ENCODE measurements at regions not wholly inside any gene's neighbourhood (a gene's known extent, or its start where the extent isn't known, plus 50 kb on each side); places are given as distances from the start of the nearest gene placed in this dataset.

DNA sequence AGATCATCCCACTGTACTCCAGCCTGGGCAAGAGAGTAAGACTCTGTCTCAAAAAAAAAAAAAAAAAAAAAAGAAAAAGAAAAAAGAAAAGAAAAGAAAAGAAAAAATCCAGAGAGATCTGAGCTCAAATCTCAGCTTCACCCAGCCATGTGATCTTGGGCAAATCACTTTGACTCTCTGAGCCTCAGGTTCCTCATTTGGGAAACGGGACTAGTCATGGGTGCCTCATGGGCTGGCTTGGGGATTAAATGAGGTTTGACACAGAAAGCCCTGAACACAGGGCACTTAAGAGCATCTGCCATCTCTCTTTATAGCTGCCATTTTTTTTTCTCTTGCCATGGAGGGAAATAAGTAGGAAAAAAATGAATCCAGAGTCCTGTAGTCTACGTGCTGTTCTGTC, 86.2 kb upstream of the MYL2 start:
- no peak for DNase-seq

DNA sequence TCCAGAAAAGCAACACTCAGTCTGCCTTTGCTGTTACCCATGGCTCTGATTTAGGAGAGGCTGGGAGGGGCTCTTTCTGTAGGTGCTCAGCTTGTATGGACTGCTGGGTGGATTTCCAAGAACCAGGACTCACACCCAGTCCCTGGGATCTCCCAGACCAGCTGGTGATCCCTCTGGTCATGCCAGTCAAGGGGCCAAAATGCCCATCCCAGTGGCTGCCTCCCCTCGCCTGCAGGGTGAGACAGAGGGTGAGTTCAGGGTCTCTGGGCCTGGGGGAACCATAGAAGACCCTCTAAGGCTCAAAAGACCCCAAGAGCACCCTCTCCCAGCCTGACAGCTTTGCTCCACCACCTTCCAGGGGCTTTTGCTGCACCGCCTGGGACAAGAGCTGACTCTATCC, 78.6 kb upstream of the MYL2 start:
- DNase-seq, result no peak

DNA sequence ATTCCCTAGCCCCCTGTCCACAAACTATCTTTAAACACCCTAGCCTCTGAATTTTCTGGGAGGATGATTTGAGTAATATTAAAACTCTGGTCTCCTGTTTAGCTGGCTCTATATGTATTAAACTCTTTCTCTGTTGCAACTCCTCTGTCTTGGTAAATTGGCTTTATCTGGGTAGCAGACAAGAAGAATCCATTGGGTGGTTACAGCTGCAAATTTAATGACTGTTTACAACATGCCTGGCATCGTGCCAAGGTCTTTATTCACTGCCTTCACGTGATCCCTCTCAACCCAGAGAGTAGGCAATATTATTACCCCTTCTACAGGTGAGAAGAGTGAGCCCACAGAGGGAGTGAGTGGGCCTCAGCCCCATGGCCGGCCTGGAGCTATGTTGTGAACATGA, 77.8 kb upstream of the MYL2 start:
- DNase-seq, result peak; percentile 29

DNA sequence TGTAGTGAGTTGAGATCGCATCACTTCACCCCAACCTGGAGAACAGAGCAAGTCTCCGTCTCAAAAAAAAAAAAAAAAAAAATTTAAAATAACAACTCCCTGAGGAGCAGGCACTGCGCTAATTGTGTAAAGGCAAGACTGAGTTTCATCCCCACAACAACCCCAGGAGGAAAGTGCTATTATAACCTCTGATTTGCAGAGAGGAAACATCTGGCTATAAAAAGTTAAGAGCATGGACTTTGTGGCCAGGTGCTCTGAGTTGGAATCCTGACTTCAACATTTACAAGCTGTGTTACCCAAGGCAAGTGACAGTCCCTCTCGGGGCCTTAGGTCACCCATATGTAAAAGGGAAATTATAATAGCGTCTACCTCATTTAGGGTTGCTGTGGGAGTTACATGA, 76.0 kb upstream of the MYL2 start:
- no peak for DNase-seq

DNA sequence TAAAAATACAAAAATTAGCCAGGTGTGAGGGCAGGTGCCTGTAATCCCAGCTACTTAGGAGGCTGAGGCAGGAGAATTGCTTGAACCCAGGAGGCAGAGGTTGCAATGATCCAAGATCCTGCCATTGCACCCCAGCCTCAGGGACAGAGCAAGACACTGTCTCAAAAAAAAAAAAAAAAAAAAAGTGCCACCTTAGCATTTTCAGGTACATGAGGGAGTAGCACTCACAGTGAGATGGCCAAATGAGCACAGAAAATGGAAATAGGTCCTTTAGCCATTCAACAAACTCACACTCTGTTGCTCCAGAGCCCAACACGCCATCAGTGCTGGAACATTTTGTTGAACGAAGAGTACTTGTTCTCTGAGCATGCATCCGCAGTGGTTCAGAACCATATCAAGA, 75.2 kb upstream of the MYL2 start:
- DNase-seq, result no peak

DNA sequence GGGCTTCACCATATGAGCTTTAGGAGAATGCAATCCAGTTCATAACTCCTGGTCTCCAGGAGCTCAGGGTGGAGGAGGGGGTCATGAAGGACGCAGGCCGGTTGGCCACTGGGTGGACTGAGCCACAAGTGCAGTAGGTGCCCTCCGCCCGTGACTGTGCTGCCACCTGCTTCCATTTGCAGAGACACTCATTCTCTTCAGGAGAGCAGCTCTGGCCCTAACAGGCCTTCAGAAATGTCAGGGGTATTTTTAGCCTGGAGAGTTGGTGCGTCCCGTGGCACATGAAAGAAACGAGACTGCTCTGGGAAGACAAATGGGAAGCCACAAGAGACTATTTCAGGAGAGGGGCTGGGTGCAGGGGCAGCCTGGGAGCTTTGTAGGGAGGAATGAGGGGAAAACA, 74.6 kb upstream of the MYL2 start:
- no peak for DNase-seq

DNA sequence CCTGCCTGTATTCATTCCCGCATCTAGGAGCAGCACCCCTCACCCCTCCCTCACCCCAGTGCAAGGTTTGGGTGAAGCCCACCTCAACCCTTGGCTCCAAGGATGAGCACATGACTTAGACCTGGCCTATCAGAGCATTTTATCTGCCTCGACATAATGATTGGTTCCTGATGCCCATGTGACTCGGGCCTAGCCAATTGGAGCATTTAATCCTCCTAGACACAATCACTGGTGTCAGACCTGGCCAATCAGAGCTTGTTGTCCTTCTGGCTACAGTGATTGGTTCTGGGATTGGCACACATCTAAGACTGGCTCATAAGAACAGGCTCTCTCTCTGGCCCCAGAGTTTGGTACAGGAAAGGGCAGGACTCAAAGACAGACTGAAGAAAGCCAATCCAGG, 73.1 kb upstream of the MYL2 start:
- DNase-seq, result no peak

DNA sequence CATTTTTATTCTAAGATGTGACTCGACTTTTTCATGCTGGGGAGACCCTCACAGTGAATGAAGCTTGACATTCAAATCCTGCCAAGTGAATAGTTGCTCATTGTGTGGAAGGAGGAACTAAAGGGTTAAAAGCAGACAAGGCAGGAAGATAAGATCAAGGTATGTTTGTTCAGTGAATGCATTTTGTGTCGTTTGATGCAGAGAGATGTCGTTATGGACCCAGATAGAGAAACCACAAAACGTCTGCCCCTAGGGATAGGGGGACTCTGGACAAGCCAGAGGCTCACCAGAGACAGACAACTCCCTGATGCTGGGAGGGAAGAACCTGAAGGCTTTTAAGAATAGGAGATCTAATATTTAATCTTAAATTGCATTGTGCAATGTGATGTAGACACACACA, 72.5 kb upstream of the MYL2 start:
- peak; percentile 25 for DNase-seq

DNA sequence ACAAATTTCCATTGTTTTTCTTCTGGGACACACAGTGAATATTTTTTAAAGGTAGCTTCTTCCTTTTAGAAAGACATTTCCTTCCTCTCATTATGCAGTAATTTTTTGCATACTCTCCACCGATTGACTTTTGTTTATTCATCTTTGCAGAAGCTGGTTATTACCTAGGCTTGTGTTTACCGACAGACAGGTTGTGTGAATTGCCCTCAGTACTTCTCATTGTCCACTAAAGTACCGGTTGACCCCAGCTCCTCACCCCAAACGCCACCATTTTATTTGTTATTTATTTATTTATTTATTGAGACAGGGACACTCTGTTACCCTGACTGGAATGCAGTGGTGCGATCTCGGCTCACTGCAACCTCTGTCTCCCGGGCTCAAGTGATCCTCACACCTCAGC, 63.4 kb upstream of the MYL2 start:
- DNase-seq, result no peak

DNA sequence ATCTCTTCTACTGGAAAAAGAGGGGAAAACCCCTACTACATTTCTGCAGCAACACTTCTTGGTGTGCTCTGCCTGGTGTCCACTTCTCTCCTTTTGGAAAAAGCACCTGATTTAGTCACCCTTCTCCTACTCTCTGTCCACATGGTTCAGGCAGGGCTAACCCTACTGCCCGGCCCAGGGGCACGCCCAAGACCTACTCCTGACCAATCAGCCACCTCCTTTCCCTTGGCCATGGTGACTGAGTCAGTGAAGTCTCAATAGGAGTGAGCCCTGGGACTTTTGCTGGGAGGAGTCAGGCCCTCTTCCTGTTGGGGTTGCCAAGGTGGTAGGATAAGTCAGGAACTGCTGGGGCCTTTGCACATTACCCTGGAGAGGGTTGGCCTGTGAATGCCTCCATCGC, 52.5 kb upstream of the MYL2 start:
- DNase-seq, result no peak

DNA sequence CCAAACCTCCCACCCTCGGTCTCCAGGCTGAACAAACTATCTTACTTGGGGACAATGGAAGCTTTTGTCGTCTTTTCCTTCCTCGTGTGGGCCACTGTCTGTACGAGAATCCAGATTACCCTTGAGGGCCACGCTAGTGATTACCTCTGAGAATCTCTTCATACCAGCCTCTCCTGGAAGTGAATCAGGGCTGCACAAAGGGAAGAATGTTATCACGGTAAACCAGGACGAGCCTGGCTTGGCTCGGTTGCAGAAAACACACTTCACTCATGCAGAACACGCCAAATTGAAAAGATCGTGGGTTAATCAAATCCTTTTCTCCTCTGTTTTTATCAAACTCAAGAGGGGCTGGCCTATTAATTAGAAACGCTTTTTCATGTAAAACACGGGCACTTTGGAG, 51.6 kb upstream of the MYL2 start:
- no peak for DNase-seq

DNA sequence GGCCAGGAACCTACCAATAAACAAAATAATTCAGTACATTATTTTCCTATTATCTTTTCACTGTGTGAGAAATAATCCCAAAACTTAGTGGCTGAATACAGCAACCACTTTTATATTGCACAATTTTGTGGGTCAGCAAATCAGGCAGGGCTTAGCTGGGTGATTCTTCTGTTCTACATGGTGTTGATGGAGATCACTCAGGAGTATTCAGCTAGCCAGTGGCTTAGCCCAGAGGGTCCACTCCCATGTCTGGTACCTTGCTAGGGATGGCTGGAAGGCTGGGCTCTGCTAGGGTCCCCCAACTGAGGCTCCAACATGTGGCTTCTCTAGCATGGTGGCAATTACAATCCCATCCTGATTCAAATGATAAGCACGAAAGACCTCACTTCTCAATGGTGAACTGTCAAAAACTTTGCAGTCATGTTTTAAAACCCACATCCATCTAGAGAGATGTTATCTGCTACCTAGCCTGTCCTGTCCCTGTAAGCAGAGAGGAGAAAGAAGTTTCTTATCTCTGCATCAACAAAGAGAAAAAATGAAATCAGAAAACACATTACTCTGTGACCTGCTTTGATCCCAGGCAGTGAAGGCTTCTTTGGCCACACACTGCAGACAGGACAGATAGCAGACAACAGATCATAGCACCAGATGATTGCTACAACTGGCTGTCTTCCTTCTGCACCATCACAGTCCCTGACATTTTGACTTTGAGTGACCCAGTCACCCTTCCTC, 51.0 kb upstream of the MYL2 start:
- peak; percentile 13 for DNase-seq

Measured in hematopoietic multipotent progenitor cell treated with erythropoietin and hydrocortisone succinate and interleukin-3 and kit ligand, for 6 days (in vitro differentiated cells).